ENCODE measurements at regions not wholly inside any gene's neighbourhood (a gene's known extent, or its start where the extent isn't known, plus 50 kb on each side); places are given as distances from the start of the nearest gene placed in this dataset.

DNA sequence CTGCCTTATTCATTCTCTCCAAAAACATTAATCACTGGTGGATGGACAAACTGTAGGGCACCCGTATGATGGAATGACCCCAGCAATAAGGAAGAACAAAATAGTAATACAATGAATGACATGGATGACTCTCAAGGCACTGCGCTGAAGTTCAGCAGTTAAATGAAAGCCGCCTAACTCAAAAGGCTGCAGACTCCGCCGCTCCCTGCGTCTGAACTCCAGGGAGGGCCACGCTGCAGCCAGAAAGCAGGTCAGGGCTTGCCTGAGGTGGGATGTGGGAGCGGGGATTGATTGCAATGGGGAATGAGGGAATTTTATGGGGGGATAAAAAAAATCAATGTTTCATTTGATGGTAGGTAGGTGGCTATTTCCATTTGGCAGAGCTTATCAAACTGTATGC is 86.5 kb upstream of the LAPTM4A start:
- Histone ChIP-seq H3K4me1 (peaks cover 0 to 7% (median 2%) of the 10 kb centered on the region in 4 donors), H3K9me3 (no peaks in the 10 kb centered on the region), H3K4me3 (no peak overlapping the region), H3K27ac (replicated peaks in 1 of 4) (no peak overlapping the region), H3K27me3 (no peaks in the 10 kb centered on the region), H3K36me3 (no peaks in the 10 kb centered on the region)
- 100% methylated on average over 8 of the region's 8 CpGs for WGBS
- intact Hi-C loops (cut with DNase I): loop anchor here (10.0 kb wide), 1 partner anchor 87 kb away; the partner anchor contains the start of gene SDC1
- no peak for DNase-seq (ENCODE audit: extremely low spot score)
- TF ChIP-seq POLR2AphosphoS5 (IDR thresholded peaks at IDR 0.05): no peak
- TF ChIP-seq, protein P1, sequence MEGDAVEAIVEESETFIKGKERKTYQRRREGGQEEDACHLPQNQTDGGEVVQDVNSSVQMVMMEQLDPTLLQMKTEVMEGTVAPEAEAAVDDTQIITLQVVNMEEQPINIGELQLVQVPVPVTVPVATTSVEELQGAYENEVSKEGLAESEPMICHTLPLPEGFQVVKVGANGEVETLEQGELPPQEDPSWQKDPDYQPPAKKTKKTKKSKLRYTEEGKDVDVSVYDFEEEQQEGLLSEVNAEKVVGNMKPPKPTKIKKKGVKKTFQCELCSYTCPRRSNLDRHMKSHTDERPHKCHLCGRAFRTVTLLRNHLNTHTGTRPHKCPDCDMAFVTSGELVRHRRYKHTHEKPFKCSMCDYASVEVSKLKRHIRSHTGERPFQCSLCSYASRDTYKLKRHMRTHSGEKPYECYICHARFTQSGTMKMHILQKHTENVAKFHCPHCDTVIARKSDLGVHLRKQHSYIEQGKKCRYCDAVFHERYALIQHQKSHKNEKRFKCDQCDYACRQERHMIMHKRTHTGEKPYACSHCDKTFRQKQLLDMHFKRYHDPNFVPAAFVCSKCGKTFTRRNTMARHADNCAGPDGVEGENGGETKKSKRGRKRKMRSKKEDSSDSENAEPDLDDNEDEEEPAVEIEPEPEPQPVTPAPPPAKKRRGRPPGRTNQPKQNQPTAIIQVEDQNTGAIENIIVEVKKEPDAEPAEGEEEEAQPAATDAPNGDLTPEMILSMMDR (IDR thresholded peaks at IDR 0.05): no peak
- TF ChIP-seq EP300 (IDR thresholded peaks at IDR 0.05): no peak
- no peak for TF ChIP-seq POLR2A (IDR thresholded peaks at IDR 0.05; ENCODE audit: low read depth)

DNA sequence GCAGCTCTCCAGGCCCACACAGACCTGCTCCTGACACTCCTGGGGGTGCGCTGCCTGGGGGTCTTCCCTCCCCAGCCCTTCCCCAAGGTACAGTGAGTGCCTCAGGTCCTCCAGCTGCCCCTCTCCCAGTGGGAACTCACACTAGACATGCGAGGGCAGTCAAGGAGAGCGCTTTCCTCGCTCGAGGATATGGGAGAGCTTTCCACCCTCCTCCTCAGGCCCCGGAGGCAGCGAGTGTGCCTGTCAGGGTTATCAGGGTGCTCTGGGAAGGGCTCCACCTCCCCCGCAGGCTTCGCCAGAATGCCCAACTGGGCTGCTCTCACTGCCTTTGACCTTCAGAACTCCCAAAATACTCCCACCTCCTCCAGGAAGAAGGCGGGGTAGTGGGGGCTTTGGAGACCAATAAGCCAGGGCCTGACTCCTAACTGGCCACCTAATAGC is 85.7 kb upstream of the LAPTM4A start:
- H3K9me3 ChIP-seq: no peaks in the 10 kb centered on the region
- intact Hi-C loops (cut with DNase I): loop anchor here (10.0 kb wide), 1 partner anchor 88 kb away; the partner anchor contains the start of gene SDC1
- DNase-seq (ENCODE audit: extremely low spot score): no peak
- WGBS: 82% methylated on average over 9 of the region's 10 CpGs
- TF ChIP-seq, protein P1 (IDR thresholded peaks at IDR 0.05): no peak
- no peak for TF ChIP-seq POLR2A (IDR thresholded peaks at IDR 0.05; ENCODE audit: low read depth)
- TF ChIP-seq POLR2AphosphoS5 (IDR thresholded peaks at IDR 0.05): no peak
- TF ChIP-seq EP300 (IDR thresholded peaks at IDR 0.05): no peak
- H3K27ac ChIP-seq (replicated peaks in 1 of 4): no peak overlapping the region
- no peaks in the 10 kb centered on the region for H3K27me3 ChIP-seq
- no peak overlapping the region for H3K4me3 ChIP-seq
- H3K36me3 ChIP-seq: no peaks in the 10 kb centered on the region
- H3K4me1 ChIP-seq: peaks cover 0 to 7% (median 2%) of the 10 kb centered on the region in 4 donors

DNA sequence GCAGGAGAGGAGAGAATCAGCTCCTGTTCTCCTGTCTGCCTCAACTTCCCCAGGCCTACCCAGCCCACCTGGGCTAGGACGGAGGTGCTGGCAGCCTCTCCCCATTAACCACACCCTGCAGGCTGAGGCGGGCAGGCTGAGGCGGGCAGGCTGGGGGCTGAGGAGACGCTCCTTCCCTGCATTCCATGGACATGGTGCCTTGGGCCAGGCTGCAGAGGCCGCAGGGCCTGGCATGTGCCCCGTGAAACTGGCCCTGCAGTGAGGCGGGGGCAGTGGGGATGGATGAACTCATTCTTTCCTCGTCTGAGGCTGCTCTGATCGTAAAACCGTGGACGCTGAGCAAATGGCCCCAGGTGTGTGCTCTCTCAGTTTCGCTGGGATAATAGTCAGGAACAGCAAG is 84.7 kb upstream of the LAPTM4A start:
- WGBS: 92% methylated on average over 5 of the region's 12 CpGs
- H3K9me3 ChIP-seq: no peaks in the 10 kb centered on the region
- no peak overlapping the region for H3K4me3 ChIP-seq
- intact Hi-C loops (cut with DNase I): loop anchor here (10.0 kb wide), 1 partner anchor 89 kb away; the partner anchor contains the start of gene SDC1
- no peaks in the 10 kb centered on the region for H3K36me3 ChIP-seq
- no peaks in the 10 kb centered on the region for H3K27me3 ChIP-seq
- DNase-seq (ENCODE audit: extremely low spot score): no peak
- H3K27ac ChIP-seq (replicated peaks in 1 of 4): no peak overlapping the region
- peaks cover 0 to 2% (median under 1%) of the 10 kb centered on the region in 4 donors for H3K4me1 ChIP-seq
- TF ChIP-seq POLR2AphosphoS5 (IDR thresholded peaks at IDR 0.05) (no peak), EP300 (IDR thresholded peaks at IDR 0.05) (no peak)

DNA sequence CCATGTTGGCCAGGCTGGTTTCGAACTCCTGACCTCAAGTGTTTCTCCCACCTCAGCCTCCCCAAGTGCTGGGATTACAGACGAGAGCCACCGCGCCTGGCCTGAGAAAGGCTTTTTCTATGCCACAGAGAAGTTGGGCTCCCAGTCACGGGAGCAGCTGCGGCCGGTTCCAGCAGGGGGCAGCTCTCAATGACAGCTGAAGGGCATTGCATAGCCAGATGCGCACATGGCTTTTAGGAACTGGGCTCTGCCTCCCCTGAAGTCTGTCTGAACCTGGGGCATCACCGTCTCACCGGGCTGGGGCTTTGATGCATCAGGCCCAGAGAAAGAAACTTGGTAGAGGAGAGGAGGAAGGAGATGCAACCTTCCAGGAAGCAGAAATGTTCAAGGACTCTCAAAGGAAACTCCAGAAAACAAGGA is 84.2 kb upstream of the LAPTM4A start:
- peak in 1 of 2 donors; percentile 30 for TF ChIP-seq POLR2AphosphoS5 (IDR thresholded peaks at IDR 0.05)
- no peak for TF ChIP-seq POLR2A (IDR thresholded peaks at IDR 0.05; ENCODE audit: low read depth)
- TF ChIP-seq EP300 (IDR thresholded peaks at IDR 0.05): no peak
- TF ChIP-seq, protein P1 (IDR thresholded peaks at IDR 0.05): peak; percentile 49 to 59 (median 58)
- H3K27ac ChIP-seq (replicated peaks in 1 of 4): no peak overlapping the region
- no peaks in the 10 kb centered on the region for H3K27me3 ChIP-seq
- H3K9me3 ChIP-seq: no peaks in the 10 kb centered on the region
- no peaks in the 10 kb centered on the region for H3K36me3 ChIP-seq
- intact Hi-C loops (cut with DNase I): loop anchor here (10.0 kb wide), 1 partner anchor 89 kb away; the partner anchor contains the start of gene SDC1
- H3K4me3 ChIP-seq: no peak overlapping the region
- no peak for DNase-seq (ENCODE audit: extremely low spot score)
- WGBS: 18% methylated on average over 10 of the region's 10 CpGs
- no peaks in the 10 kb centered on the region for H3K4me1 ChIP-seq

DNA sequence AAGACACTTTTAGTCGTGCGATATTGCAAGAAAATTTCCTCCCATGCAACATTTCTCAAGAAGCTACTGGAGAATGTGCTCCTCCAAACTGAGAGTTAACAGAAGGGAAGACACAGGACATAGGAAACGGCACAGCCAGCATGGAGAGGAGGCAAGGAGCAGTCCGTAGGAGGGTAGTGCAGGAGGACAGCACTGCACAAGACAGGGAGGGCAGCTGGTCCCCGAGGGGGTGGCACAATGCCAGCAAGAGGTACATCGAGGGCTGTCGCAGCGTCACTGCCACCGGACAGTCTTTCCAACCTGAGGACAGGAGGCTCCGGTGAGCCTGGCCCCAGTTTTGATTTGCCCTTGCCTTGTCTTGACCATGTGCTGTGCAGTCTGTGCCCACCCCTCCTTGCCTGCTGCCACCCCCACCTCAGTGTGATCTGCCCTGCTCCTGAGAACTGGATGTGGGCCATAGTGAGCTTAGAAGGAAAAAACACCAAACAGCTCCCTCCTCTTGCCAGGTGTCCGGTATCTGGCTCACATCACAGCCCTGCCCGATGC is 81.6 kb upstream of the LAPTM4A start:
- Histone ChIP-seq H3K36me3 (no peaks in the 10 kb centered on the region), H3K27ac (replicated peaks in 1 of 4) (no peak overlapping the region), H3K4me1 (no peaks in the 10 kb centered on the region), H3K27me3 (no peaks in the 10 kb centered on the region), H3K9me3 (no peaks in the 10 kb centered on the region), H3K4me3 (no peak overlapping the region)
- DNase-seq (ENCODE audit: extremely low spot score): no peak
- WGBS: 78% methylated on average over 7 of the region's 12 CpGs
- TF ChIP-seq EP300 (IDR thresholded peaks at IDR 0.05) (no peak), POLR2AphosphoS5 (IDR thresholded peaks at IDR 0.05) (no peak), POLR2A (IDR thresholded peaks at IDR 0.05; ENCODE audit: low read depth) (no peak)
- TF ChIP-seq, protein P1 (IDR thresholded peaks at IDR 0.05): no peak
- intact Hi-C loops (cut with DNase I): loop anchor here (10.0 kb wide), 1 partner anchor 92 kb away; the partner anchor contains the start of gene SDC1

Data from esophagus muscularis mucosa (tissue), 4 donors.